HL-60/S4 (cell line): ENCODE measurements at regions not wholly inside any gene's neighbourhood (a gene's known extent, or its start where the extent isn't known, plus 50 kb on each side); places are given as distances from the start of the nearest gene placed in this dataset.
"Not testable (repeated sequence)": the region's sequence is repeated elsewhere in the genome, so short reads cannot be mapped to it uniquely, and the experiment has no call there.

Experiments used
- in situ Hi-C: fragments of 300-500 bp; cut with MboI; formaldehyde crosslinking; loops from 2 replicates; pipeline ENCODE4 v1.14.3; 2022; ENCODE audit warnings: low sequenced_read_pairs

- in situ Hi-C loops: no loop called here
Observed at GRCh38 chr13:81382246-81382645, 1041.3 kb upstream of the SPRY2 start.

GRCh38 chr13:81381560-81381959 is 1040.6 kb upstream of the SPRY2 start:
- in situ Hi-C loops: no loop called here

GRCh38 chr13:81379183-81379582 is 1038.3 kb upstream of the SPRY2 start:
- in situ Hi-C loops: no loop called here

GRCh38 chr13:81377921-81378320 is 1037.0 kb upstream of the SPRY2 start:
- in situ Hi-C loops: no loop called here

- in situ Hi-C loops: no loop called here
Observed at GRCh38 chr13:81375709-81376108, 1034.8 kb upstream of the SPRY2 start.

- in situ Hi-C loops: not testable (repeated sequence)
Observed at GRCh38 chr13:81362711-81363110, 1021.8 kb upstream of the SPRY2 start.

GRCh38 chr13:81350056-81350455 is 1009.1 kb upstream of the SPRY2 start:
- in situ Hi-C loops: no loop called here

GRCh38 chr13:81340118-81341069 is 999.5 kb upstream of the SPRY2 start:
- in situ Hi-C loops: not testable (repeated sequence)

- in situ Hi-C loops: not testable (repeated sequence)
Observed at GRCh38 chr13:81339666-81340065, 998.7 kb upstream of the SPRY2 start.

GRCh38 chr13:81334481-81334880 is 993.6 kb upstream of the SPRY2 start:
- in situ Hi-C loops: no loop called here

GRCh38 chr13:81326913-81327312 is 986.0 kb upstream of the SPRY2 start:
- in situ Hi-C loops: no loop called here

- in situ Hi-C loops: no loop called here
Observed at GRCh38 chr13:81320516-81320915, 979.6 kb upstream of the SPRY2 start.

GRCh38 chr13:81319351-81319750 is 978.4 kb upstream of the SPRY2 start:
- in situ Hi-C loops: no loop called here

GRCh38 chr13:81318231-81319019 is 977.5 kb upstream of the SPRY2 start:
- in situ Hi-C loops: no loop called here

- in situ Hi-C loops: no loop called here
Observed at GRCh38 chr13:81314461-81314860, 973.5 kb upstream of the SPRY2 start.

GRCh38 chr13:81305928-81306327 is 965.0 kb upstream of the SPRY2 start:
- in situ Hi-C loops: no loop called here

- in situ Hi-C loops: no loop called here
Observed at GRCh38 chr13:81304121-81304659, 963.3 kb upstream of the SPRY2 start.

GRCh38 chr13:81302677-81303076 is 961.8 kb upstream of the SPRY2 start:
- in situ Hi-C loops: no loop called here

- in situ Hi-C loops: no loop called here
Observed at GRCh38 chr13:81302125-81302524, 961.2 kb upstream of the SPRY2 start.

- in situ Hi-C loops: no loop called here
Observed at GRCh38 chr13:81295177-81295576, 954.3 kb upstream of the SPRY2 start.

GRCh38 chr13:81293594-81294164 is 952.8 kb upstream of the SPRY2 start:
- in situ Hi-C loops: no loop called here
